SH-SY5Y (cell line): ENCODE measurements at regions not wholly inside any gene's neighbourhood (a gene's known extent, or its start where the extent isn't known, plus 50 kb on each side); places are given as distances from the start of the nearest gene placed in this dataset.

ENCODE experiments used
- GATA2 ChIP-seq: IDR thresholded peaks from 2 replicates; pipeline ENCODE4 v1.6.1; 2011; ENCODE audit warnings: mild to moderate bottlenecking, low read depth, low read length
- GATA3 ChIP-seq: IDR thresholded peaks from 2 replicates; pipeline ENCODE4 v1.6.1; 2011; ENCODE audit warnings: low read depth, mild to moderate bottlenecking, low read length, moderate library complexity

DNA sequence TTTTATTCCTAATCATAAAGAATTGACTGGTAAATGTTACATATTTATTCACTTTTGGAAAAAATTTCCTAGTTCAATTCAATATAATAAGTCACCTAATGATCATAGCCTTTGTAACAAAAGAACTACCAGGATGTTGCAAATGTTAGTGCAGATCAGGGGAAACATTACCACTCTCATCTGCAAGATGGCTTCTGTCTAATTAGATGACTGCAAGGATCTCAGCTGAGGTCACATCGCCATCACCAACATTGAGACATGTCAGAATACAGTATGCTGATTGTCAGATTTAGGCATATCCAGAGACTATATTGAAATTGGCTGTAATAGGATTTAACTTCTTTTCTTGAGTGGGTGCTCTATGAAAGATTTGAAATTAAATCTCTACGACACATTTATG lies 431.4 kb upstream of the AGTR1 start:
- TF ChIP-seq GATA3 (no peak), GATA2 (no peak)

DNA sequence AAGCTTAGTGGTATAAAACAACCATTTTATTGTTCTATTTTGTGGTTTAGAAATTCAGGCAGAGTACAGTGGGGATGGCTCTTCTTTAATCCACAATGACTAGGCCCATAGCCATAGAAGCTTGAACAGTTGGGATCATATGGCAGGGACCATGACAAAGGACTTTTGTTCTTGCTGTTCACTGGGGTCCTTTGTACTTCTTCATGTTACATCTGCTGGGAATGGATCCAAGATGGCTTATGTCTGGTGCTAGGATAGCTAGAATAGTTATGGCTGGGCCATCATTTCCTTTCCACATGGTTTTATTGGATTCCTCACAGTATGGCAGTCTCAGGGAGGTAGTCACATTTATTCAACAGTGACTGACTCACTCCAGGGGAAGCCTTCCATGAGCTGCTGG lies 427.9 kb upstream of the AGTR1 start:
- no peak for TF ChIP-seq GATA3
- no peak for TF ChIP-seq GATA2

DNA sequence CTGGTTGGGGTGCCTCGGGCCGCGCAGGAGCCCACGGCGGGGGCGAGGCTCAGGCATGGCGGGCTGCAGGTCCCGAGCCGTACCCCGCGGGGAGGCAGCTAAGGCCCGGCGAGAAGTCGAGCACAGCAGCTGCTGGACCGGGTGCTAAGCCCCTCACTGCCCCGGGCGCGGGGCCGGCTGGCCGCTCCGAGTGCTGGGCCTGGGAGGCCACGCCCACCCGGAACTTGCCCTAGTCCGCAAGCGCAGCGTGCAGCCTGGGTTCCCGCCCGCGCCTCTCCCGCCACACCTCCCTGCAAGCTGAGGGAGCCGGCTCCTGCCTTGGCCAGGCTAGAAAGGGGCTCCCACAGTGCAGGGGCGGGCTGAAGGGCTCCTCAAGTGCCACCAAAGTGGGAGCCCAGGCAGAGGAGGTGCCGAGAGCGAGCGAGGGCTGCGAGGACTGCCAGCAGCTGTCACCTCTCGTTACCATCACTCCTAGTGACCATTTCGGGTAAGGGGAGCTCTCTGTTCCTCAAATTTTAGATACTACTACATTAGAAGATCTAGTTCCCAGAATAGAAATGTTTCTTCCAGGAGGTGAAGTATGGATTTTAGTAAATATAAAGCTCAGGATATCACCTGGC lies 417.0 kb upstream of the AGTR1 start:
- TF ChIP-seq GATA3: no peak
- TF ChIP-seq GATA2: no peak

DNA sequence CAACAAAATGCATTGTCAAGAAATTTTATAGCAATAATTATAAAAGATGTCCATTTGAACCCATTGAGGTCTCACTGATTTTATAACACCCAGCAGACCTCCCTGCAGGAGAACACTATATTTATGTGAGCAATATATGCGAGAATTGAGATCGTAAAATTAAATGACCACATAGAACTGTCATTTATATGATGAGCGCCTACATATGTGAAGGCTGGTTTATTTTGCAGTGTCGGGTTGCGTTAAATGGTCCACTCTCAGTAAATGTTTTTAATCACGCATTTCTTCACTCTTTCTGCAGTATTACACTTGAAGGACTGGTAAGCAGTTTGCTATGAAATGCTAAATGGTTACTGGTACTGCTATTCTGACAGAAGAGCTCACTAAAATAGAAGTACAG lies 408.5 kb upstream of the AGTR1 start:
- TF ChIP-seq GATA2 (no peak), GATA3 (no peak)

DNA sequence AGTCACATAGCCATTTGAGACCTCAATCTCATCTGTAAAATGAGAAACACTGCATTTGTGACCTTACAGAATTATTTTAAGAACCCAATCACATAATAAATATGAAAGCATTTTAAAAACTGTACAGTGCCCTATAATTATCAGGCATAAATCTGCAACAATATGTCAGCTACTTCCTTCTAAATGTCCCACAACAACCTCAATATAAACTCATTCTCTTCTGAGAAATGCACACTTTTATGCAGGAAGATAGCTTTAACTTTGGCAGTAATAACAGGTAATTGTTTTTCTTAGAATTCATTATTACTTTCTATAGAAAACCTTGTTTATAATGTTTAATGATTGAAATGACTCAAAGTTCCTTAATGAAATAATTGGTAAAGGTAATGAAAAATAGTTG lies 400.7 kb upstream of the AGTR1 start:
- TF ChIP-seq GATA2 (no peak), GATA3 (no peak)

DNA sequence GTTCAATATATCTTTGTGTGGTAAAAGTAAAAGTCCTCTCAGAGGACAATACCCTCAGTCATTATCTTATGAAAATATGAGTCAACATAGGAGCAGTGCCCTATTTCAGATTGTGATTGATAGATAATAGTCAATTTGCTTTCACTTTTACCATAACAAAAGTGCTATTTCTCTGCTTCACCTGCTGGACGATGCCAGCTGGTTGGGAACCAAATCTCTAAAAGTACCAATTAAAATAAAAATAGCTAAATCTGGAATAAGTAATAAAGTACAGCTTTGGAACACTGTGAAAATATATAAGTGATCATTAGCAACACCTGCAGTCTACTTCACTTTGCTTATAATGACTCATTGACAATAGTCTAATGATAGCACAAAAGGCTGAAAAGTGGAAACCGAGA lies 390.3 kb upstream of the AGTR1 start:
- TF ChIP-seq GATA3 (no peak), GATA2 (no peak)

DNA sequence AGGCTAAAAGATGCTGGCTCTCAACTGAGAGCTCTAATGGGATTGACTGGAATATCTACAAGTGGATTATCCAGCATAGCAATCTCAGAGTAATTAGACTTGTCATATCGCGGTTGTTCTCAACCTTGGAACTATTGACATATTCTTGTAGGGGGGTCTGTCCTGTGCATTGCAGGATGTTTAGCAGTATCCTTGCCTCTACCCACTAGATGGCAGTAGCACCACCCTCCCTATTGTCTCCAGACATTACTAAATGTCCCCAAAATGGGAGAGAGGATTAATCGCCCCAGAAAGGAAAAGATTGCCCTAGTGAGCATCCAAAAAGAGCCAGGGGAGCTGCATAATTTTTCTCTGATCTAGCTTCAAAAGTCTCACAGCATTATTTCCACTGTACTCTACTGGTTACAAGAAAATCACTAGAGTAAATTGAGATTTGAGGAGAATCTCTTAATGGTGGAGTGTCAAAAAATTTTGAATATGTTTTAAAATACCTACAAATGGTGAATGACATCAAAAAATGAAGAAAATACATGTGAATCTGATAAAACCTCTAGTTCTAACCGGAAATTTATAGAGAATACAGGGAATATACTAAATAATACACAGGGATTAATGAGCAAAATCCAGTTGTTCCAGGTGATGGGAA lies 388.2 kb upstream of the AGTR1 start:
- TF ChIP-seq GATA2 (no peak), GATA3 (no peak)

DNA sequence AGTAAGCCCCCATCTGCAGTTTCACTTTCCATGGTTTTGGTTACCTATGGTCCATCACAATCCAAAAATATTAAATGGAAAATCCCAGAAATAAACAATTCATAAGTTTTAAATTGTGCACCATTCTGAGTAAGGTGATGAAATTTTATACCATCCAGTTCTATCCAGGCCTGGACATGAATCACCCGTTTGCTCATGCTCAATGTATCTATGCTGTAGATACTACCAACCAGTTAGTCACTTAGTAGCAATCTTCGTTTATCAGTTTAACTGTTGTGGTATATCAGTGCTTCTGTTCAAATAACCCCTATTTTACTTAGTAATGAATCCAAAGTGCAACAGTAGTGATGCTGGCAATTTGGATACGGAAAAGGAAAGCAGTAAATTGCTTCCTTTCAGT lies 381.9 kb upstream of the AGTR1 start:
- no peak for TF ChIP-seq GATA2
- TF ChIP-seq GATA3: no peak

DNA sequence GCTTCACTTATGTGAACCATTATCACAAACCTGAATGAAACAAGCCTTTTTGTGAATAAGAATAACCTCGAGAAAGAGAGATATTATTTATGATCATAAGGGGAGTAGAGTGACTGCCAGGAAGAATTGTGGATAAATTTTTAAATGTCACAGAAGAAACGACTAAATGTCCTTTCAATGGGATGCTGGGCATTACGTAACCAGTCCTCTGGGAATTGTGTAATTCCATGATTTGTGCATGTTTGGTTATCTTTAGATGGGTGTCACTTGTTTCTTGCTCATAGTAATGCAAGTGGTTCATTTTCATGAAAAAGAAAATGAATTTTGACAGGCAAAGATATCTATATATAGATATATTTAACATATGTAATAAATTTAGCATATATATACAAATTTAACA lies 379.5 kb upstream of the AGTR1 start:
- TF ChIP-seq GATA2 (no peak), GATA3 (no peak)

DNA sequence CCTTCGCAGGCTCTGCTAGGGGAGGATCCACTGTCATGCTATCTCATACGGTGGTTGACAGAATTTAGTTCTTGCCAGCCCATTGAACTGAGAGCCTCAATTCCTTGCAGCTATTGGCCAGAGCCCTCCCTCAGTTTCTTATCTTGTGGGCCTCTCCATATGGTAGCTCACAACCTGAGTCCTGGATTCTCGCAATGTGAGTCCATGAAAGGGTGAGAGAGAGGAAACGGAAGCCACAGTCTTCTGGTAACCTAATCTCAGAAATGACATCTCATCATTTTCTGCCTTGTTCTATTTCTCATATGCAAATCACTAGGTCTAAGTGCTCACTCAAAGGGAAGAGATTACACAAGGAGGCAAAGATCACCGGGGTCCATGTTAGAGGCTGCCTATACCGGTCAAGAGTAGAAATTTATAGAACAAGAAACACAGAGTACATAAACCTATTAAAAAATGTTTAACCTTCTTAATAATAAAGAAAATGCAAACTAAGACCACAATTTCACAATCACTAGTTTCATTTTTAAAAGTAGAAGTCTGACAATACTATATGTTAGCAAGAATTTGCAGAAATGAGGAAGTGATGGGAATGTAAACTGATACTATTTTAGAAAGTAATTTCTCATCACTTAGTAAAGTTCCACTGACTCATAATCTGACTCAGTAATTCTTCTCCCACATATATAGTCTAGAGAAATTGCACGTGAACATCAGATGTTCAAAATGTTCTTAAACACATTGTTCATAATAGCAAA lies 378.4 kb upstream of the AGTR1 start:
- TF ChIP-seq GATA2 (no peak), GATA3 (no peak)

DNA sequence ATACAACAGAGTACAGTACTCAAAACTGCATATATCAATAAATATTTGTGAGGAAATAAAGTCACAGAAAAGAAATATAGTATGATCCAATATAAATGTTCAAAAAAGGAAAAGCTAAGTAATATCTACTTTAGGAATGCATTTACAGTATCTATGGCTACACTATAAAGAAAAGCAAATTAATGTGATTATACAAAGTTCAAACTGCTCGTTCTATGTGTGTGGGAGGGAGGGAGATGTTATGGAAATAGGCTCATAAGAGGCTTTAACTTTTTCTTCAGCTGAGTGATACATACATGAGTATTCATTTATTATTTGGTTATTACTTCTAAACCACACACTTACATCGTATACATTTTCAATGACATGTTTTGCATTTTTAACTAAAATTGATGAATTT lies 377.7 kb upstream of the AGTR1 start:
- TF ChIP-seq GATA3 (no peak), GATA2 (no peak)

DNA sequence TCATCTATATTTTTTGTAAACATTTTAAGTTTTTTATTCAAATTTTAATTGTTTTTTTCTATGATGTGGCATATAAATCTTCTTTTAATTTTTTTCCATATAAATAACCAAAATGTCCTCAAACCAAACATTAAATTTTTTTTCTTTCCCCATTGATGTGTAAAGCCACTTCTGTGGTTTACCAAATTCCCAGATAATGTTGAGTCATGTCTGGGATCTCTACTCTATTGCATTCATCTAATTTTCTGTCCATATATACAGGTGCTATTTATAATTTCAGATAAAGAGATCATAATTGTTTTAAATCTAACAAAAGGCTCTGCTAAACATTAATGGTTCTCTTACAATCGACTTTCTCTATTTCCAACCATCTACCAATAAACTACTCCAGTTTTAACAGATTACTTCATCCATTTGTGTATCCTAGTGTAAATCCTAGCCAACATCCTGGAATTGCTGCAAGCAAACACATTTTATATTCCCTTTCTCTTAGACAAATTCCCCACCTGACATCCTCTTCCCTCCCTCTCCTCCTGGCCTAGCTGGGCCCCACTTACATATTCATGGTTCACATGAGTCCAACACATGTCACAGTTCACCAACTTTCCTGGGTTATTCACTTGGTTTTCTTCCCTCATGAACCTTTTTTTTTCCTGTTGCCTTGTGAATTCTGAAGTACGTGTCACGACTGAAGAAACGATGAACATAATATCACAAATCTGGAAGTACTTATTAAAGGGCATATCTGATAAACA lies 368.0 kb upstream of the AGTR1 start:
- no peak for TF ChIP-seq GATA2
- TF ChIP-seq GATA3: no peak

DNA sequence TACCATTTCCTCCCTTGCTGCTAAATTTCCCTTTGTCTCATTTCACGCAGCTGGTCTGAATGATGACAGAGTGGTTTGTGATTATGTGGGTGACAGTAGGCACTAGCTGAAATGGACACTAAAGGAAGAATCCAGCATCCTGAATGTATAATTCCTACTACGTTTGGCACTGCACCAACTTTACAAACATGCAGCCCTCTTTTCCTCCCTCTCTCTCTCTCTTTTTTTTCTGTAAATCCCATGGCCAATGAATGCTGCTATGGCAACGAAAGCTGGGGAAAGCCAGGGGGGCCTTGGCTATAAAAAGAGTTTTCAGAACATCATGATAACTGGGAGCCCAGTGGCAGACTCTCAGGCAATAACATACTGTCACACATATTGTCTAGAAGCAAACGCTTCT lies 367.2 kb upstream of the AGTR1 start:
- TF ChIP-seq GATA3: no peak
- TF ChIP-seq GATA2: no peak

DNA sequence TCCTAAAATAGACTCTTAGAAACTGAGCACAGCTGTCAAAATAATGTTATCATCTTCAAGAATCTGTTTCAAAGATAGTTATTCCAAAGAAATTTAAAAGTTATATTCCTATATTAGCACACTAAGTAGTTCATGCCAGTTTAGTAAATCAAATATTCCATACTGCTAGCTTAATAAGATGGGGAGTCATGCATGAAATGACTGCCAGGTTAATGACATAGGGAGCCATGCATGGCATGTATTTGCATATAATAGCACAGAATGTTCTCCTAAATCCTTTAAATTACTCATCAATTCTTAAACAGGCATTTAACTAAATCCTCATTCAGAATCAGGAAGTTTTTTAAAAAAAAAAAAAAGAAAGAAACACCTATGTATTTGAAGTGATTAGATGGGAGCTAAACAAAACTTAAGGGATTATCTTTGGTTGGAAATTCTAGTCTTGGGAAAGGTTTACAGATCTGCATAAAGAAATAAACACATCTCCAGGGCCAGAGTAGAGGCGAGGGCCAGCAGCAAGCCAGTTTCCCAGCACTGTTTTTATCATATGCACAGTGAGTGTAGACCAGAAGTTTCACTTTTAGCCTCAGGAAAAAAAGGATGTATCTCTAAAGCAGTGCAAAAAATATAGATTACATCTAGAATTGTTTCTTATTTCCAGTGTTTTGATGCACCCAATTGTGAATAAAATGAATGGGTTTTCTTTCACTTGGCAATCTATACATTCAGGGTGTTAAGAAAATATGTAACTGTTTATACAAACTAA lies 366.4 kb upstream of the AGTR1 start:
- TF ChIP-seq GATA3: no peak
- TF ChIP-seq GATA2: no peak
